Neural progenitor cell (in vitro differentiated cells): ENCODE measurements at regions not wholly inside any gene's neighbourhood (a gene's known extent, or its start where the extent isn't known, plus 50 kb on each side); places are given as distances from the start of the nearest gene placed in this dataset.
"Not testable (repeated sequence)": the region's sequence is repeated elsewhere in the genome, so short reads cannot be mapped to it uniquely, and the experiment has no call there.

ENCODE experiments used
- DNase-seq: peaks from one replicate; pipeline ENCODE4 v3.0.0-alpha.2; 2016; ENCODE audit warnings: low spot score
- H2AFZ ChIP-seq: fragments of 200-600 bp; sonication (generic); replicated peaks from 2 replicates; pipeline ENCODE4 v1.6.1; 2016; ENCODE audit warnings: antibody characterized with exemption
- H3F3A ChIP-seq: fragments of 200-600 bp; sonication (generic); 2 replicates; pipeline ENCODE4 v1.6.1; 2016; ENCODE audit warnings: antibody characterized with exemption, low read depth
- H3K27ac ChIP-seq: fragments of 200-600 bp; sonication (generic); 2 replicates; pipeline ENCODE4 v1.5.1; 2016; ENCODE audit warnings: mild to moderate bottlenecking
- H3K27me3 ChIP-seq: fragments of 200-600 bp; sonication (generic); 2 replicates; pipeline ENCODE4 v1.6.1; 2016; ENCODE audit warnings: mild to moderate bottlenecking, moderate library complexity
- H3K36me3 ChIP-seq: fragments of 200-600 bp; sonication (generic); 2 replicates; pipeline ENCODE4 v1.5.1; 2016
- H3K4me1 ChIP-seq: fragments of 200-600 bp; sonication (generic); 2 replicates; pipeline ENCODE4 v1.6.1; 2016; ENCODE audit warnings: mixed run types
- H3K4me2 ChIP-seq: fragments of 200-600 bp; sonication (generic); 2 replicates; pipeline ENCODE4 v1.6.1; 2016
- H3K4me3 ChIP-seq: fragments of 200-600 bp; sonication (generic); 2 replicates; pipeline ENCODE4 v1.5.1; 2016
- H3K79me2 ChIP-seq: fragments of 200-600 bp; sonication (generic); 2 replicates; pipeline ENCODE4 v1.6.1; 2016; ENCODE audit warnings: low read depth
- H3K9ac ChIP-seq: fragments of 200-600 bp; sonication (generic); 2 replicates; pipeline ENCODE4 v1.6.1; 2016
- H3K9me3 ChIP-seq: fragments of 200-600 bp; sonication (generic); 2 replicates; pipeline ENCODE4 v1.5.1; 2016; ENCODE audit warnings: low read depth
- H4K20me1 ChIP-seq: fragments of 200-600 bp; sonication (generic); 2 replicates; pipeline ENCODE4 v1.6.1; 2016; ENCODE audit warnings: low read depth
- H3K27ac Mint-ChIP-seq: 3 replicates; pipeline ENCODE4 v1.8.0; 2021; ENCODE audit warnings: mixed read lengths
- H3K27me3 Mint-ChIP-seq: 2 replicates; pipeline ENCODE4 v1.8.0; 2022; ENCODE audit warnings: low read depth, mild to moderate bottlenecking, inconsistent platforms, moderate library complexity, mixed read lengths; ENCODE audit not compliant: insufficient read depth
- H3K36me3 Mint-ChIP-seq: 3 replicates; pipeline ENCODE4 v1.8.0; 2021; ENCODE audit warnings: mixed read lengths
- H3K4me1 Mint-ChIP-seq: 3 replicates; pipeline ENCODE4 v1.8.0; 2021; ENCODE audit warnings: mixed read lengths
- H3K4me3 Mint-ChIP-seq: 3 replicates; pipeline ENCODE4 v1.8.0; 2021; ENCODE audit warnings: mild to moderate bottlenecking, moderate library complexity, mixed read lengths
- H3K9me3 Mint-ChIP-seq: 3 replicates; pipeline ENCODE4 v1.8.0; 2020; ENCODE audit warnings: mixed read lengths
- EZH2 ChIP-seq: fragments of 200-600 bp; sonication (generic); IDR thresholded peaks from 2 replicates; pipeline ENCODE4 v1.6.1; 2017; ENCODE audit warnings: antibody characterized with exemption, mild to moderate bottlenecking, moderate library complexity
- EZH2phosphoT487 ChIP-seq: fragments of 200-600 bp; sonication (generic); IDR thresholded peaks from 2 replicates; pipeline ENCODE4 v1.6.1; 2017; ENCODE audit warnings: antibody characterized with exemption
- TF ChIP-seq, protein P1 (sequence below): fragments of 200-600 bp; sonication (generic); IDR thresholded peaks from 2 replicates; pipeline ENCODE4 v1.5.1; 2017; ENCODE audit warnings: antibody characterized with exemption, mild to moderate bottlenecking

DNA sequence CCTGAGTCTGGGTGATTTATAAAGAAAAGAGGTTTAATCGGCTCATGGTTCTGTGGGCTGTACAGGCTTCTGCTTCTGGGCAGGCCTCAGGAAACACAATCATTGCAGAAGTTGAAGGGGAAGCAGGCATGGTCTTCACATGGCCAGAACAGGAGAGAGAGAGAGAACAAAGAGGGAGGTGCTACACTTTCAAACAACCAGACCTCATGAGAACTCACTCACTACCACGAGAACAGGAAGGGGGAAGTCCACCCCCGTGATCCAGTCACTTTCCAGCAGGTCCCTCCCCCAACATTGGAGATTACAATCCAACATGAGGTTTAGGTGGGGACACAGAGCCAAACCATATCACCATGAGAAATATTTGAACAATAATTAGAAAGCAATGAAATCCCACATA is 222.9 kb downstream of the FAM72C start:
- DNase-seq: no peak
- Histone ChIP-seq H3K79me2 (no peaks in the 10 kb centered on the region), H3K27me3 (no peaks in the 10 kb centered on the region), H4K20me1 (no peaks in the 10 kb centered on the region), H3K4me1 (no peaks in the 10 kb centered on the region), H3F3A (no peaks in the 10 kb centered on the region), H2AFZ (no peak overlapping the region), H3K27ac (no peak overlapping the region), H3K4me3 (no peak overlapping the region), H3K9ac (no peak overlapping the region), H3K4me2 (no peak overlapping the region), H3K36me3 (no peaks in the 10 kb centered on the region), H3K9me3 (peaks cover 17% of the 10 kb centered on the region)
- H3K36me3 Mint-ChIP-seq: no peaks in the 10 kb centered on the region
- no peak overlapping the region for H3K4me3 Mint-ChIP-seq
- no peaks in the 10 kb centered on the region for H3K4me1 Mint-ChIP-seq
- no peaks in the 10 kb centered on the region for H3K27me3 Mint-ChIP-seq
- peaks cover 21% of the 10 kb centered on the region for H3K9me3 Mint-ChIP-seq
- no peak for TF ChIP-seq EZH2phosphoT487
- TF ChIP-seq EZH2: no peak
- TF ChIP-seq, protein P1, sequence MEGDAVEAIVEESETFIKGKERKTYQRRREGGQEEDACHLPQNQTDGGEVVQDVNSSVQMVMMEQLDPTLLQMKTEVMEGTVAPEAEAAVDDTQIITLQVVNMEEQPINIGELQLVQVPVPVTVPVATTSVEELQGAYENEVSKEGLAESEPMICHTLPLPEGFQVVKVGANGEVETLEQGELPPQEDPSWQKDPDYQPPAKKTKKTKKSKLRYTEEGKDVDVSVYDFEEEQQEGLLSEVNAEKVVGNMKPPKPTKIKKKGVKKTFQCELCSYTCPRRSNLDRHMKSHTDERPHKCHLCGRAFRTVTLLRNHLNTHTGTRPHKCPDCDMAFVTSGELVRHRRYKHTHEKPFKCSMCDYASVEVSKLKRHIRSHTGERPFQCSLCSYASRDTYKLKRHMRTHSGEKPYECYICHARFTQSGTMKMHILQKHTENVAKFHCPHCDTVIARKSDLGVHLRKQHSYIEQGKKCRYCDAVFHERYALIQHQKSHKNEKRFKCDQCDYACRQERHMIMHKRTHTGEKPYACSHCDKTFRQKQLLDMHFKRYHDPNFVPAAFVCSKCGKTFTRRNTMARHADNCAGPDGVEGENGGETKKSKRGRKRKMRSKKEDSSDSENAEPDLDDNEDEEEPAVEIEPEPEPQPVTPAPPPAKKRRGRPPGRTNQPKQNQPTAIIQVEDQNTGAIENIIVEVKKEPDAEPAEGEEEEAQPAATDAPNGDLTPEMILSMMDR: no peak
- no peak overlapping the region for H3K27ac Mint-ChIP-seq

DNA sequence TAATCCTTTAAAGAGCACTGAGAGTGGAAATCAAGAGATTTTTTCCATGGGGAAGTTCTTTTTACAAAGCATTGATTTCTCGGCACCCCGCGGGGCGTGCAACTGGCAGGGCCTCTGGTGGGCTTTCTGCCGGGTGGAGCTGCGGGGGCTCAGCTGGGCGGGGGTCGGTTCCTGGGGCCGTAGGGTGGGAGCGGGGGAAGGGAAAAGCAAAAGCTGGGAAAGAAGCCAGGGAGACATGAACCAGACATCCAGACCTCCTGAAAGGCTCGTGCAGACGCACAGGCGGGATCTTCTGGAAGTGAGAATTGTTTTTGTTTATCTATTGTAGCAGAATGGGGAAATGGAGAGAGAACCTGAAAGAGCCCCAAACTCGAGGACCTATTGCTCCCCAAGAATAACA is 235.2 kb downstream of the FAM72C start:
- Histone ChIP-seq H3K27ac (no peak overlapping the region), H3K9ac (no peak overlapping the region)
- no peak overlapping the region for H3K27ac Mint-ChIP-seq

GRCh38 chr1:143735764-143736461 is 235.9 kb downstream of the FAM72C start:
- DNase-seq: no peak
- no peak overlapping the region for H3K4me3 ChIP-seq
- H3K9me3 Mint-ChIP-seq: peaks cover 35% of the 10 kb centered on the region

More for the DNA sequence above, 235.2 kb downstream of the FAM72C start:
- no peaks in the 10 kb centered on the region for H3K4me1 Mint-ChIP-seq
- no peak overlapping the region for H3K4me3 ChIP-seq
- H3F3A ChIP-seq: no peaks in the 10 kb centered on the region
- no peaks in the 10 kb centered on the region for H4K20me1 ChIP-seq
- no peak overlapping the region for H2AFZ ChIP-seq
- H3K4me1 ChIP-seq: no peaks in the 10 kb centered on the region
- no peaks in the 10 kb centered on the region for H3K36me3 ChIP-seq
- no peak for TF ChIP-seq EZH2phosphoT487
- TF ChIP-seq, protein P1: no peak
- TF ChIP-seq EZH2: no peak
- peaks cover 6% of the 10 kb centered on the region for H3K9me3 ChIP-seq
- H3K79me2 ChIP-seq: no peaks in the 10 kb centered on the region
- H3K9me3 Mint-ChIP-seq: peaks cover 29% of the 10 kb centered on the region
- no peaks in the 10 kb centered on the region for H3K27me3 ChIP-seq
- H3K36me3 Mint-ChIP-seq: no peaks in the 10 kb centered on the region
- H3K4me2 ChIP-seq: no peak overlapping the region
- H3K27me3 Mint-ChIP-seq: peaks cover under 1% of the 10 kb centered on the region
- no peak for DNase-seq
- H3K4me3 Mint-ChIP-seq: no peak overlapping the region

GRCh38 chr1:143734261-143734660 is 237.5 kb downstream of the FAM72C start:
- H2AFZ ChIP-seq, DNase-seq, H3K36me3 Mint-ChIP-seq, H4K20me1 ChIP-seq, H3K27ac ChIP-seq, H3K36me3 ChIP-seq, H3K9me3 ChIP-seq, H3K79me2 ChIP-seq, H3K4me1 ChIP-seq, H3K27me3 Mint-ChIP-seq, H3F3A ChIP-seq, H3K4me1 Mint-ChIP-seq, H3K27me3 ChIP-seq, H3K4me3 ChIP-seq, H3K4me3 Mint-ChIP-seq, H3K4me2 ChIP-seq, H3K9ac ChIP-seq, H3K27ac Mint-ChIP-seq: not testable (repeated sequence)
- H3K9me3 Mint-ChIP-seq: peaks cover 39% of the 10 kb centered on the region

More at GRCh38 chr1:143735764-143736461, 235.9 kb downstream of the FAM72C start:
- Mint-ChIP-seq H3K4me1 (no peaks in the 10 kb centered on the region), H3K27ac (no peak overlapping the region), H3K36me3 (no peaks in the 10 kb centered on the region), H3K4me3 (peak overlapping the region; percentile 38), H3K27me3 (peaks cover 3% of the 10 kb centered on the region)
- no peaks in the 10 kb centered on the region for H3F3A ChIP-seq
- H3K9ac ChIP-seq: no peak overlapping the region
- TF ChIP-seq, protein P1: no peak
- no peak overlapping the region for H3K27ac ChIP-seq
- H3K36me3 ChIP-seq: no peaks in the 10 kb centered on the region
- H3K79me2 ChIP-seq: no peaks in the 10 kb centered on the region
- H3K4me2 ChIP-seq: no peak overlapping the region
- peaks cover 6% of the 10 kb centered on the region for H3K9me3 ChIP-seq
- no peaks in the 10 kb centered on the region for H4K20me1 ChIP-seq
- H3K4me1 ChIP-seq: no peaks in the 10 kb centered on the region
- no peaks in the 10 kb centered on the region for H3K27me3 ChIP-seq
- H2AFZ ChIP-seq: no peak overlapping the region

DNA sequence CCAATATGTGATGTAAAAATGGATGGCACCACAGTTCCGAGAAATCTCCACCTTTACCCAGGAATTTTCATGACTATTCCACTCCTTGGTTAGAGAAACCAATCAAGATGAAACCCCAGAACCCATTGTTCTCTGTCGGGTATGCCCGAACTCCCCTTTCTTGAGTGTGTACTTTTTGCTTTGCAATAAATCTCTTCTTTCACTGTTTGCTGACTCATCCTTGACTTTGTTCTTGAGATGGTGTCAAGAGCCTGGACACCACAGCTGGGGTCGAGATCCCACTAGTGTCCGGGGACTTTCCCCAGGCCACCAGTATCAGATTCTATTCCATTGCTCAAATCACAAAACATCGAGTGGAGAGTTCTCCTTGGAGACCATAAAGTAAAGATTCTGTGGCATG is 240.9 kb downstream of the FAM72C start:
- not testable (repeated sequence) for H3K36me3 Mint-ChIP-seq, H3K4me1 Mint-ChIP-seq

More for the DNA sequence above, 240.9 kb downstream of the FAM72C start:
- not testable (repeated sequence) for H2AFZ ChIP-seq, H3K79me2 ChIP-seq, DNase-seq, H3K4me1 ChIP-seq, H3K9ac ChIP-seq, H3F3A ChIP-seq, H3K4me3 ChIP-seq, H4K20me1 ChIP-seq, H3K27ac ChIP-seq, H3K4me2 ChIP-seq, H3K27ac Mint-ChIP-seq, H3K36me3 ChIP-seq, H3K4me3 Mint-ChIP-seq, H3K27me3 Mint-ChIP-seq, H3K9me3 ChIP-seq, H3K27me3 ChIP-seq
- H3K9me3 Mint-ChIP-seq: peaks cover 41% of the 10 kb centered on the region
